M059J (cell line): ENCODE measurements at regions not wholly inside any gene's neighbourhood (a gene's known extent, or its start where the extent isn't known, plus 50 kb on each side); places are given as distances from the start of the nearest gene placed in this dataset.
"Not testable (repeated sequence)": the region's sequence is repeated elsewhere in the genome, so short reads cannot be mapped to it uniquely, and the experiment has no call there.

Source experiments
- DNase-seq: peaks from one replicate; pipeline ENCODE4 v3.0.0-alpha.2; 2012; ENCODE audit warnings: low read depth

DNA sequence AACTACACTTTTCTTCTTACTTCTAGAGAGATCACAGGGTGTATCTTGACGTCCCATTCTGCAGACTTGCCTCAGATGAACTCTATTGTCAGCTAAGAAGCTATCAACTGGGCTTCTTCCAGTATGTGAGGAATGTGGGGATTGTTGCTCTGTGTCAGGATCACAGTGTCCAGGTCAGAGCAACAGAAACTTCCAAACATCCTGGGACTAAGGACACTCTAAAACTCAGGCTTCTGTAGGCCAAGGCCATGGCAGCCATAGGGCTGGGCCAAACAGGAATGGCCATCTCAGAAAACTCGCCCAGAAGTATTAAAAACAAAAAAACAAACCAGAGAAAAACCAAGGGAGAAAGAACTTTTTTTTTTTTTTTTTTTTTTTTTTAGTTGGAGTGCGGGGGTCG is 210.0 kb upstream of the CLINT1 start:
- no peak for DNase-seq

DNA sequence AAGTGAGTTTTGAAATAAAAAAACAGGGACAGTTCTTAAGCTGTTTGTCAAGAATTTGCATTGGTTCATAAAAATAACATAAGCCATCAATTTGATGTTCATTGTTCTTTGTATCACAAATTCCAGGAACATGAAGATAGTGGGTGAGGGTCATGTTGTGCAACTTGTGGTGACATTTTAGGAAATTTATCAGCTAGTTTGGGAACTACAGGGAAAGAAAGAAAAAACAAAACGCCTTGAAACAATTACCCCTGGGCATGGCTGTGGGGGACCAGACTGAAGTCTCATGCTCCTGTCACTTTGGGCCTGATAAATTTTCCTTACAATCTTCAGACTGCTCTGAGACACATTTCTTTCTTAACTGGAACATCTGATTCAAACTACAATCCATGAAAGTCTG is 207.1 kb upstream of the CLINT1 start:
- no peak for DNase-seq

DNA sequence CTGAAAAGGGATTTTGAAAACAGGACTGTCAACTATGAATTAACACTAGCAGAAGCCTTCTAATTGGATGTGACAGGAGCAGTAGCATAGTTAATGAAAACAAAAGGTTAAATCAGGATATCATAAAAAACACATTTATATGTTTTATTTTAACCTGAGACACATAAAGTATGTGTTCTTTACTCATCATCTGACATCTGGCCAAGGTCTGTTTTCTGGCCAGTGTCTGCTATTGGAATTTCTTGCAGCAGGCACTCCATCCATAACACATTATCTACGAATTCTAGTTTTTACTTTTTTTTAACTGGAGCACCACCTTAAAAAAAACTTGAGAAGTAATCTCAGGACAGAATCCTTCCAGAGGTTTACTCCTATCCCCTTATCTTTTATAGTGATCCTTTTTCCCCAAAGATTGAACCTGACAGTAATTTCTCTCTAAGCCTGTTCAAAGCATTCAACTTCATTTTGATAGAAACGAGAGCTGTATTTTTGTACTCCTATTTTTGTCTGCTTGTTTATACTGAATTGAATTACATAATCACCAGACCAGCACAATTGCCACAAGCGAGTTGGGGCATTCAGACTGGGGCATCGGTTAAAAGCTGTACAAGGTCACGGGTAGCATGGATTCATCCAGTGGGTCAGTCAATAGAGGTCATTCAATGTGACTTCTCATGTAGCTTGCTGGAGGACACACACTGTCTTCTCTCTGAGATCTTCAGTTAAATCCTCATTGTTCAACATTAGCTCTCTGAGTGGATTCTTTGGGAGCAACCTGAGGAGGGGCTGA is 205.6 kb upstream of the CLINT1 start:
- DNase-seq: no peak

DNA sequence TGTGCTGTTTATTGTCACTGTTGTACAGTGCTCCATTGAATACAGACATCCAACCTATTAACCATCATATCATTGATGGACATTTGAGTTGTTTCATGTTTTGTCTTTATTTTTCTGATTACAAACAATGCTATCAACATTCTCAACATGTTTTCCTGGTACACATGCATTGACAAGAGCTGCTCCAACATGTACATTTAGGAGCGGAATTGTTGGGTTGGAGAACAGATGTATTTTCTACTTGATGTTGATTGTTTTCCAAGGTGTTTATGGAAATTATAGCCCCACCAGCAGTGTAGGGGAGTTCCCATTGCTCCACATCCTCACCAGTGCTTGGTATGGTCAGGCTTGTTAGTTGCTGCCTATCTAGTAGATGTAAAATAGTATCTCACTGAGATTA is 204.1 kb upstream of the CLINT1 start:
- DNase-seq: no peak

DNA sequence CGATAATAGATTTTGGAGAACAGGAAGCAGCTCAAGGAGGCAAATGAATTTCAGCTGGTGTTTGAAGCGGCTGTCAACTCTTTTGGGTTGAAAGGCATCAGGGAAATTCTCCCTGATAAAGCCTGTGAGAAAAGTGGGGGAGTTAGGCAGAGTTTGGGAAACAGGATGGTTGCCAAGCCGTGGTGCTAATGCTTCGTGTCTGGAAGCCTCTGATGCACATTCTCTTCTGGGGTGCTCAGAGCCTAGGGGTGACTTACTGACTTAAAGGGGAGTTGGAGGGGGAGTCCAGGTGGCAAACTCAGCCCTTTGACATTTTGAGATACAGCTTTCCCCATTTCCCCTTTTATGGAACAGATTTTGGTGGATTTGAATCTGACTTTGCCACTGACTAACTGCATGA is 202.5 kb upstream of the CLINT1 start:
- no peak for DNase-seq

DNA sequence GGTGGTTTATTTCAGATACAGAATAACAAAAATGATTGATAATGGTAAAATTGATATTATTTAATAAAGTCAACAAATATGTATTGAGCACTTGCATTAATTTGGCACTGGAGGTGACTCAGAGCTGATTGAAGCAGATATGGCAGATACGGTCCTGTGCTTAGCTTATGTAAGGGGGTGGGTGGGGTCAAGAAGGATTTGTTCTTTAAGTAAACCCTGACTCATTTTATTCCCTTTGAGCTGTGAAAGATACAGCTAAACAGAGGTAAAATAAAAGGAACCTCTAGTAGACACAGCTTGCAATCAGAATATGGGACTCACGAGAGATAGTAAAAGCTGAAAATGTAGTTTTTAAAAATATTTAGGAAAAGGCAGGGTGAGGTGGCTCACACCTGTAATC is 201.3 kb upstream of the CLINT1 start:
- no peak for DNase-seq

DNA sequence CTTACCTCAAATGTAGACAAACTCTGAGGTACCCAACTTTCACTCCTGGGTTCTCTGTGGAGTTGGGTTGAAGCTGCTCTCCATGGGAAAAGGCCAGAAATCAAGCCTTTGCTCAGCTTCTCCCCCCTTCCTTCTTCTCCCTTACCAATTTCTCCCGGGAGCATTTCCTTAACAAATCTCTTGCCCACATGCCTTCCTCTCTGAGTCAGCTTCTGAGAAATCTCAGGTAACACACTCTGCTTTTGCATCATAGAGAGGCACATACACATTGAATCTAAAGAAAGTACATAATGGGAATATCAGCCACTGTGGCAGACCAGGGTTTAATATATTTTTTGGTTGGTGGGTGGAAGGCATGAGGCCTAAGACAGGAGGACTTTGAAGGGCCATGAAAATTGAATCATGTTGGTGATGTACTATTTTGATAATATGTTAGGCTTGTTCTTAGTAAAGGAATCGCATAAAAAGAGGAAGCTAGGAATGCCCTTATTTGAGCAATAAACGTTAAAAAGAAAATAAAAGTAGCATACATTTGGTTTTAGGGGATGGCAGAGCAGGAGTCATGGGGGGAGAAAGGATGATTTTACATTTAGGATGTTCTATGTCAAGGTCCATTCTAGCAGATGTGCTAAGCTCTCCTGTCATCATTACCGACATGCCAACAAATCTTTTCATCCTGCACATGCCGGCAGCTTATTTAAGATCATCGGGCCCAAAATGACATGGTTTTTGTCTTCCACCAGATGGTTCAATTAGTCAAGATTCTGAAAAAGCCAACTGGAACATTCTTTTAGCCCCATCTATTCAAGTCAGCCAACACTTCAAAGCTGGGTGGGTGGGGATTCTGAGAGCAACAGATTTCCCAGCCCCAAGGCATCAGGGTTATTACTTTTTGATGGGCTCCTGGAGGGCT is 199.5 kb upstream of the CLINT1 start:
- no peak for DNase-seq

DNA sequence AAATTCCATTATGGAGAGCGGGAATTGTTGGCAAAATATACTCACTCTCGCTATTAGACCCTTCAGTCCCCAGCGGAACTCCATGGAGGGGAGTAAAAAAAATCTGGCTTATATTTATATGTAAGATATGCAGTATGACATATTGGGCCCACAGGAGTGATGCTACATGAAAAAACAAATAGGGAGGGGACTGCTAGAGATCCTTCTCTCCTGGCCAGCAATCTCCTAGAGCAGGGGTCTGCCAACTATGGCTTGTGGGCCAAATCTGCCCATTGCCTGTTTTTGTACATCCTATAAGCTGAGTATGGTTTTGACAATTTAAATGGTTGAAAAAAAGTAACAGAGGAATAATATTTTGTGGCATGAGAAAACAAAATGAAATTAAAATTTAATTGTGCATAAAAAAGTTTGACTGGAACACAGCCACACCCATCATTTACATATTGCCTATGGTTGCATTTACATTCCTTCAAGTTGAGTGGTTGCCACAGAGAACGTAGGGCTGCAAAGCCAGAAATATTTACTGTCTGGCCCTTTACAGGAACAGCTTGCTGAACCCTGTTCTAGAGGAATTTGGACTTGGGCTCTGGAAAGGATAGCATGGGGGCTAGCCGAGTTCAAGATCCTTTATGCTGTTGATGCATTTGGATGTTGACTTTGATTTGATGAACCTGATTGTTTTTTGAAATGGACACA is 197.3 kb upstream of the CLINT1 start:
- no peak for DNase-seq

DNA sequence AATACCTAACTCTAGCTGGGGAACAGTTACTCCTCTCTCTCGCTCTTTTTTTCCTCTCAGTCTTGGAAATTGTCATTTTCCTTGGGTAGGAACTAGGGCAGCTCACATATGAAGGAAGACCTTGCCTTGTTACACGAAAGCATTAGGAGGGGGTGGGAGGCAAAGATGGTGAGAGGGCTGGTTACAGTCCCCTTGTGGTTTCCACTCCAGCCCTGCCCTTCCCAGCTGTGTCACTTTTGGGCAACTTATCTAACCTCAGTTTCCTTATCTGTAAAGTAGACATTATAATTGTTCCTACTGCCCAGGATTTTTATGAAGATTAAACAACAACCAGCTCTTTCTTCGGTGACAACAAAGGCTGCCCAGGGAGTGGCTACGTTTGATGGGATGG is 196.2 kb upstream of the CLINT1 start:
- DNase-seq: no peak

DNA sequence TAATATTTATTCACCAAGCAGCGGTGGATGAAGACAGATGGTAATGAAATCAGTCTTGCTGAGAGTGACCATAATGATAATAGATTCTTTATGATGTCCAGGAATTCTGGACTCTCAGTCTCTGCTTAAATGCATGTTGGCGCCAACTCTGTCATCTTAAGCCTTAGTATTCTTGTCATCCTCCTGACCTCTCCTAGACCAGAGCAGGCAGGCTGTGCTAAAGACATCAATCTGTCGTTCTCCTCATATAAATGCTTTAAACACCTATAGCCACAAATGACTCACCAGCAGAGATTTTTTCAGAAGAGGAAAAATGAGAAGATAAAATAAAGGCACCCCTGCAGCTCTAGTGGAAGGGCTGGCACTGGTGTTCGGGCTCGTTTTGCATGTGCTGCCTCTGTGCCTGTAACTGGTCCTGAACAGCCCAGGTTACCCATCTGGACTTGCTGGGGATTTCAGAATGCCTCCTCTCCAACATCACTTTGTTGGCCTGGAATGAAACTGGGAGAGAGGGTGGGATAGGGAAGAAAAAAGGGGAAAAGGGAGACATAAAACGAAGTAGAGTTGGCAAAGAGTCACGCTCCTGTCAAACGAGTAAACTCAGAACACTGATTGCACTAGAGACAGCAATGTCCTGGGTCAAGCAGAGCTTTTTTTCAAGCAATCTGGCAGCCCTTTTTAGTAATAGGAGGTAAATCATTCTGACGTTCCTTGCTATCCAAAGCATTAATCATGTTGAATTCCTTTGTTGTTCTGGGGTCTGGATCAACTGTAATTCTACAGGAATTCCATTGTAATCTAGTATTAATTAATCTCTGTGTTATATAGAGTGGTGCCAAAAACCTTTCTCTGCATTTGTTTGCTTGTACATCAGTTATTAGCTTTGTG is 195.5 kb upstream of the CLINT1 start:
- peak; percentile 49 for DNase-seq

DNA sequence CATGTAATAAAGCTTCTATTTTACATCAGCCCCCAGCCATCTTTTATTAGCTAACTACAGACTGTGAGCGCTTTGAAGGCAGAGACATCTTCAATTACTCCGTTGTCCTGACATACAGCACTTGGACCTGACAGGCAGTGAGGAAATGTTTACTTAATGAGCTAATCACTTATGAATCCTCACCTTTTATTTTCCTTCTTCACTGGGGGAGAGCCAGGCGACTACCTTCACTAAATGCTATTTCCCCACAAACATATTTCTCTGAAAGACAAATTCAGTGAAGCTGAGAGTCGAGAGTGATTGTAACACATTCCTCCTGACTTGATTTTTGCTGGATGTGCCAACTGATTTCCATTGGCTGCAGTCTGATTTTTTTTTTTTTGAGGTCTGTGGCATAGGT is 192.1 kb upstream of the CLINT1 start:
- DNase-seq: peak; percentile 12

DNA sequence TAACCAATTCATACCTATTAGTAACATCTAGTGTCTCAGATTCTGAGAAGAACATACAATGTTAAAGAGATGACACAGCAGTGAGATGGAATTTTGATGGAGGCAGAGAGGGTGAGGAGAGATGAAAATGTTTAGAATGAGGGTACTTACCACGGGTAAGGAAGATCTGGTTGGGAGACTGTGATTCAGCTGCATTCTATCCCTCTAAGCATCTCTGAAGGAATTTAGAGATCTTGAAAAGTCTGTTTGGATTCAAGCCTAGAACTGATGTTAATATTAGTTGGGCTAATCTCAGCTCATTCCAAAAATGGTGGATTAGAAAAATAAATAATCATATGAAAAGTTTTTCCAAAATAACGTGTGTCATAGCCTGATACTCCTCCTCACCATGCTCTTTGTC is 191.5 kb upstream of the CLINT1 start:
- no peak for DNase-seq

DNA sequence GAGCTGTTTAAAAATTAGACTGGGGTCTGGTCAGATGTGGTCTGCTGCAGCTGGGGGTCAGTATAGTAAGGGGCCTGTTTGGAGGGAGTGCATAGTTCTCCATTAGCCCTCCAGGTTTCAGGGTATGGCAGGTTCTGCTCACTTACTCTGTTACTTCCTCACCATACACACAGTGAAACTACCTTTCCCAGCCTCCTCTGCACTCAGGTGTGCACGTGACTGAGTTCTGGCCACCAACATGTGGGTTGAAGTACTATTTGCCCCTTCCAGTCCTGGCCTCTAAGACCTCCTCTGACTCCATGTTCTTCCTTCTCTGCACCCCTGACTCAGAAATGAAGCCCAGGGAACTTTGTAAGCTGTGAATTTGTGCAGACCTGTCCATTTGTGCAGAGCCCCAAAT is 190.5 kb upstream of the CLINT1 start:
- DNase-seq: no peak

DNA sequence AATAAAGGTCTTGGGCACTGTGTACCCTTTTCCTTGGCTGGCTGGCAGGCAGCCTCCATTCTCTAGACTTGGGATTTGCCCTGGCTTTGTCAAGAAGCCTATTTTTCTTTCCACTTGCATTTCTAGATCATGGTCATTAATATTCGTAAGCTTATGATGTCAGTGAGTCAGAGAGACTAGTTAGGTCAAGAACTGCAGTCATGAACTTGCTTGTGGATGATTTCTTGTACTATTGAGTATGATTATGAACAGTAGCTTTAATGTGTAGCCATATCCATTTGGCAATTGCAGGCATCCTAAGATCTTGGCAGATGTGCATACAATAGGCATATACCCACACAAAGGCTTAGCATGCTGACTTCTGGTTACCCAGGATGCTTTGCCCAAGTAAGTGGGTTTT is 186.8 kb upstream of the CLINT1 start:
- no peak for DNase-seq

DNA sequence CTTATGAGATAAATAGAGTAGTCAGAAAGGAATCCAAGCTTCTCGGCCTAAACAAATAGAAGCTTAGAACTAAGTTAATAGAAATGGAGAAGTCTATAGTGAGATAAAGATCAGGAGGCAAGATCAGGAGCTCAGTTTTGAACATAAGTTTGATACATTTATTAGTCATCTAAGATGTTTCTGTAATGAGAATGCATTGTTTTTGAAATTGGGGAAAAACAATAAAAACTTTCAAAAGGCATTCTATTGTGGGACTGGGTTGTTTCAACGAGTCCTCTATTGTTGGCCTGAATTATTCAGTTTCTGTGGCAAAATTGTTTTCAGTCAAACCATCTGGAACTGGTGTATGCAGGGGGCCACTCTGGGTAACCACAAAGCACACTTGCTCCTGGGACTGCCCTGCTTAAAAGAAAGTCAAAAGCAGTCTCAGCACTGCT is 181.0 kb upstream of the CLINT1 start:
- DNase-seq: no peak

DNA sequence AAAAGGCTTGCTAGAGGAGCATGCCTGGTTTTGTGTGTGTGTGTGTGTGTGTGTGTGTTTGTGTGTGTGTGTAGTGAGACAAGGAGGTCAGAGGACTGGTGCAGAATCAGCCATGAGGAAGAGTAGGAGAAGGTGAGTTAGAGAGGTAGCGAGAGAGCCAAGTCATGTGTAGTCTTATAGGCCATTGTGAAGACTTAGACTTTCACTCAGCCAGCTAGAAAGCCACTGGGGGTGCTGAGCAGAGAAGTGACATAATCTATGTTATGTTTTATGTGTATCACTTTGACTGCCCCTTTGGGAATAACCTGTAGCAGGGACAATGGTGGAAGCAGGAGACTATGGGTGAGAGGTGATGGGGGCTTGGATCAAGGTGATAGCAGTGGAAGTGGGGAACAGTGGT is 180.5 kb upstream of the CLINT1 start:
- no peak for DNase-seq

DNA sequence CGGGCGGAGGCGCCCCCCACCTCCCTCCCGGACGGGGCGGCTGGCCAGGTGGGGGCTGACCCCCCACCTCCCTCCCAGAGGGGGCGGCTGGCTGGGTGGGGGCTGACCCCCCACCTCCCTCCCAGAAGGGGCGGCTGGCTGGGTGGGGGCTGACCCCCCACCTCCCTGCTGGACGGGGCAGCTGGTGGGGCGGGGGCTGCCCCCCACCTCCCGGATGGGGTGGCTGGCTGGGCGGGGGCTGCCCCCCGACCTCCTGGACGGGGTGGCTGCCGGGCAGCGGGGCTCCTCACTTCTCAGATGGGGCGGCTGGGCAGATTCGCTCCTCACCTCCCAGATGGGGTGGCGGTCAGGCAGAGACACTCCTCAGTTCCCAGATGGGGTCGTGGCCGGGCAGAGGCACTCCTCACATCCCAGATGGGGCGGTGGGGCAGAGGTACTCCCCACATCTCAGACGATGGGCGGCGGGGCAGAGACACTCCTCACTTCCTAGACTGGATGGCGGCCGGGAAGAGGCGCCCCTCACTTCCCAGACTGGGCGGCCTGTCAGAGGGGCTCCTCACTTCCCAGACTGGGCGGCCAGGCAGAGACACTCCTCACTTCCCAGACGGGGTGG is 178.1 kb upstream of the CLINT1 start:
- not testable (repeated sequence) for DNase-seq

DNA sequence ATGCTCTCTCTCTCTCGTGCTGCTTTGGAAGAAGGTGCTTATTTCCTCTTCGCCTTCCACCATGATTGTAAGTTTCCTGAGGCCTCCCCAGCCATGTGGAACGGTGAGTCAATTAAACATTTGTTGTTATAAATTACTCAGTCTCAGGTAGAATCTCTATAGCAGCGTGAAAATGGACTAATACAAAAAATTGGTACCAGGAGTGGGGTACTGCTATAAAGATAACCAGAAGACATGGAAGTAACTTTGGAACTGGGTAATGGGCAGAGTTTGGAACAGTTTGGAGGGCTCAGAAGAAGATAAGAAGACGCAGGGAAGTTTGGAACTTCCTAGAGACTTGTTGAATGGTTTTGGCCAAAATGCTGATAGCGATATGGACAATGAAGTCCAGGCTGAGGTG is 175.6 kb upstream of the CLINT1 start:
- not testable (repeated sequence) for DNase-seq

DNA sequence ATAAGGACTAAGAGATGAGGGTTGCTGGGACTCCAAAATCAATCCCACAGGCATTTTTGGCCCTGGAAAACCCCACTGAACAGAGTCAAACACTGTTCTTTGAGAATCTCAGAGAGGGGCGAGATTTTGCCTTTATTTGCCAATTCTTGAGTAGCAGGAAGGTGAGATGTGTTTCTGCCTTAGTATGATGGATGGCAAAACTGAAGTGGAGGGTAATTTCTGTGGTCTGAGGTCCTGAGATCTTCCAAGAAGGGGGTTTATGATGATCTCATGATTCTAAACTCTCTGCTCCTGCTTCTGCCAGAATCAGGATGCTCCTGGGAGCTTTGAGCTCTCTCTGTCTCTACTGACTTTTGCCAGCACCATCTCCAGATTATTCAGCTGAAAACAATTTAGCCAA is 174.8 kb upstream of the CLINT1 start:
- DNase-seq: no peak

DNA sequence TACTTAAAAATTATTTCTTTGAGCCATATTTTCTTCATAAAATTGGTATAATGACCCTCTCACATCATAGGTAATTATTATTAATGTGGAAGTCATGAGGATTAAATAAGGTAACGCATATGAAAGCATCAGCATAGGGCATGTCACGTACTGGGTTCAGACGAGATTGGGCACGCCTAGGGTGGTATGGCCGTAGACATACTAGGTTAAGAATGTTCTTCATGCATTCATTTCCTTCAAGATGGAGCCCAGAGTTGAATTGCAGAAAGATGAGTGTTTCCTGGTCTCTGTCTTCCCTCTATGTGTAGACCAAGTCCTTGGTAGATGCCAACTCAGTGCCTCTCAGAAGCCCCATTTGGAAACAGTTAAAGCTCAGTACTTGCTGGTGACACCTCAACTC is 174.1 kb upstream of the CLINT1 start:
- DNase-seq: no peak

DNA sequence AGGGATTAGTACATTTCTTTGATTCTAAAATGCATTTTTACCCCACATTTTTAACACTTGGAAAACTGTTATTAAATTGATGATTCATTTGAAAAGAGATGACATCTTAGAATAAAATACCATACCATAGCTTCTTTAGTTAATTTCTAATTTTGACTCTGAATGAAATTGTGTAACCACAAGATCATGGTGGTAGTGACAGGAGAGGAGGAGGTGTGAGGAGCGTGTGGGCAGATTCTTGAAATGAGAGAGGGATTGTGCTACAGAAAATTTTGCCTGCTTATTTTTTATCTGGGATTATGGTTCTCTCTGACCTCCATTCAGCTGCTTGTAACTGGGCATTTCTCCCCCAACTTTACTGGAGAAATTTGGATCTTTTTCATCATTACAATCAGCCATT is 173.3 kb upstream of the CLINT1 start:
- DNase-seq: no peak
